Fibroblast of the conjunctiva (primary cell): ENCODE measurements at regions not wholly inside any gene's neighbourhood (a gene's known extent, or its start where the extent isn't known, plus 50 kb on each side); places are given as distances from the start of the nearest gene placed in this dataset.
"Not testable (repeated sequence)": the region's sequence is repeated elsewhere in the genome, so short reads cannot be mapped to it uniquely, and the experiment has no call there.

Experiments used
- DNase-seq: peaks from one replicate; pipeline ENCODE4 v3.0.0-alpha.2; 2010; ENCODE audit warnings: low read depth

DNA sequence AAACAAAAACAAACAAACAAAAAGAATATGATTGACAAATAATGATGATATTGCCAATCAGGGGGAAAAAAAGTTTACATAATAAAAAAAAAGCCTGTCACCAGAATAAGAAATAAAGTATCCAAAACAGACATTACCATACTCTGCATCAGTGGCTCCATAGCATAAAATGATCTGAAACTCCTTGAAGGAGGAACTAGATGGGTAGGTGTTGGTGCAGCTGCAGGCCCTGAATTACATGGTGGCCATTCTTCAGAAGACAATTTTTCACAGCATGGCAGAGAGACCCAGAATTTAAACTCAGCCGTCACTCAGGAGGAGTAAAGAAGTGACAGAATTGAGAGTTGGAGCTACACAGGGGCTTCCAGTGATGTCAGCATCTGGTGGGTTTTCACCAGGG, 60.2 kb downstream of the GLUL start:
- no peak for DNase-seq

DNA sequence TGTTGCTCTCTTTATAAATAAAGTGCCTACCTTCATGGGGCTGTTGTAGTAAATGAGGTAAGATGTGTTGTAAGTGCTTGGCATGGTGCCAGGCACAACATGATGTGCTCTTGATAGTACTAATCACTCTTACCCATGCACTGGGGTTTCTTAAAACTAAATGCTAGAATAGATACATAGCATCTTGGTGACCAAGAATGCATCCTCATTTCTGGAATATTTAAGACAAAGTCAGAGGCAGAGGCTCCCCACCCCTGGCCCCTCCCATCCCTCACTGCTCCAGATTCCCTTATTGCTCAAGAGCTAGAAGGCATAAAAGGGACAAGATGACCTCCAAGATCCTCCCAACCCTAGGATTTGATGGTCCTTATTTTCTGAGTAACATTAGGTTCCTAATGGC, 61.3 kb downstream of the GLUL start:
- no peak for DNase-seq

DNA sequence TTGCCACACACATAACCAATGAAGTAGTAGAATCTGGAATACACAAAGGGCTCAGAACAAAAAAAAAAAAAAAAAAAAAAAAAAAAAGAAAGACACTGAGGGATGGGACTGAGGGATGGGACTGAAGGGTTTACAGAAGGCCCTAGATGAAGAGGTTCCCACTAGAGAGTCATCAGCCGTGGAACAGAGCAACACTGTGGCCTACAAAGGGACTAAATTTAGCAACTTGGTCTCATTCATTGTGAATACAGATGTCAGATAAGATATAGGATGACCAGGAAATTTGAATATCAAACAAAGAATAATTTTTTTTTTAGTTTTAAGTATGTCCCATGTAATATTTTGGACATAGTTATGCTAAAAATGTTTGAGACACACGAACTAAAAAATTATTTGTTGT, 62.1 kb downstream of the GLUL start:
- no peak for DNase-seq

DNA sequence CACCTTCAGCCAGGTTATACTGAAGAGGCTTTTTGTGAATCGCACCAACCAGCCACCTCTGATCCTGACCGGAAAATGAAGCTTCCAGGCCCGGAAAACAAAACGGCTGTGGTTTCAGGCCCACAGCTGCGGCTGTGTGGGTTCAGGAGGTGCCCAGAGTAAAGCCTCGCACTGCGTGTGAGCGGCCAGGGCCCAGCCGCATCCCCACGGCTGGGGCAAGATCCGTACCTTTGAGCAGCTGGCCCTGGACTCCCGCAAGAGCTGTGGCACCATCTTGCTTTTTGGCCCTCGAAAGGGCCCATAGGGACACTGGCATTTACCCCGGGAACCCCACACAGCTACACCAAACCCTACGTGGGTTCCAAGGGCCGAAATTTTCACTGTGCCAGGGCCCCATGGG, 63.0 kb downstream of the GLUL start:
- no peak for DNase-seq

- no peak for DNase-seq
These were observed 66.3 kb downstream of the GLUL start for GRCh38 chr1:182325339-182325738.

DNA sequence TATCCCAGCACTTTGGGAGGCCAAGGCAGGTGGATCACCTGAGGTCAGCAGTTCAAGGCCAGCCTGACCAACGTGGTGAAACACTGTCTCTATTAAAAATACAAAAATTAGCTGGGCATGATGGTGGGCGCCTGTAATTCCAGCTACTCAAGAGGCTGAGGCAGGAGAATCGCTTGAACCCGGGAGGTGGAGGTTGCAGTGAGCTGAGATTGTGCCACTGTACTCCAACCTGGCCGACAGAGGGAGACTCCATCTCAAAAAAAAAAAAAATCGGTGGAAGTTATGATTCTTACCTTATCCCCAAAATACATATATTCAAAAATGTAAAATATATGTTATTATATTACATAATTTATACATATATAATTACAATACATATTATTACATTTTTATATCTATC, 70.1 kb downstream of the GLUL start:
- DNase-seq, result not testable (repeated sequence)

DNA sequence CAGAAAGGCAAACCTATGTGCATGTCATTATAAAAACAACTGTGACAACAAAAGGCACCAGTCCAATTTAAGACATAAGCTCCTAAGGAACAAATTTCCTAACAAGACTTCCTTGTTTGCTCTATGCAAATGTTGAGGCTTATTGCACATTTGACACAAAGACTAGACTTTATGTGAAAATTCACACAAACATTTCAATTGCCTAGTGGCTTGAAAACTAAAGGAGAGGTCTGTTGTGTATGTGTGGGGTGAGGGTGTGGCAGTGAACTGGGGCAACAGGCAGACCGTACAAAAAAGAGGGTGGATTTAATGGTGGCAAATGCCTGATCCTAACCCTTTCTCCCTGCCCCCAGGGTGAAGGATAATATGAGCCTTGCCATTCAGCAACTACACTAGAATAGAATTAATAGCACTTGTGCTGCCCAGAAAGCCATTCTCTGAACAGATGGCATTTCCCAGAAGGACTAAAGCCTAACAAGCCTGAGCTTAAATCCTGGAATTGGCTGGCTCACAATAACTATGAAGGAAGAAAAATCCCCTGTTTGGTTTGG, 73.9 kb downstream of the GLUL start:
- DNase-seq, result no peak

GRCh38 chr1:182316454-182316853, 75.1 kb downstream of the GLUL start:
- not testable (repeated sequence) for DNase-seq

DNA sequence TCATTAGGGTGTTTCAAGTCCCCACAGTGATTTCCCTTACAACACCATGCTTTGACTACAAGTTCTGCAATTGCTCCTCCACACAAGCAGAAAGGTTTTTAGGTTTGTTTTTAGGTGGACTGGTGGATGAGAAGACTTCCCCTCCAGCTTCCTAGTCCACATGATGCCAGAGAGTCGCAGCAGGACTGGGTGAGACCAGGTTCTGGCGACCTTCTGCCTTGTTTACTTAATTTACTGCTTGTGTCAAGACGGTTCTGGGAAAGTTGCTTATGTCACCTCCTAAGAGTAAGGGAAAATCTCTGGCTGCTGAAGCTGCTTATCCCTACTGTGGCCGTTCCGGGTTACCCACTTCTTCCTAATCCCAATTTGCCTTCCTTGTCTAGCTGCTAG, 76.4 kb downstream of the GLUL start:
- no peak for DNase-seq

- no peak for DNase-seq
These were observed 81.8 kb downstream of the GLUL start for GRCh38 chr1:182309631-182310351.

GRCh38 chr1:182308826-182309225, 82.8 kb downstream of the GLUL start:
- DNase-seq, result no peak

DNA sequence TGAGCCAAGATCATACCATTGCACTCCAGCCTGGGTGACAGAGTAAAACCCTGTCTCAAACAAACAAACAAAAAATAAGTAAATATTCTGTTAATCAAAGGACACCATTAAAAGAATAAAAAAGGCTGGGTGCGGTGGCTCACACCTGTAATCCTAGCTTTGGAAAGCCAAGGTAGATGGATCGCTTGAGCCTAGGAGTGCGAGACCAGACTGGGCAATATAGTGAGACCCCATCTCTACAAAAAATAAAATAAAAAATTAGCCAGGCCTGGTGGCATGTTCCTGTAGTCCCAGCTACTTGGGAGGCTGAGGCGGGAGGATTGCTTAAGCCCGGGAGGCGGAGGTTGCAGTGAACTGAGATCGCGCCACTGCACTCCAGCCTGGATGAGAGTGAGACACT, 84.1 kb downstream of the GLUL start:
- DNase-seq, result not testable (repeated sequence)

- no peak for DNase-seq
These were observed 85.7 kb downstream of the GLUL start for GRCh38 chr1:182305861-182306260.

DNA sequence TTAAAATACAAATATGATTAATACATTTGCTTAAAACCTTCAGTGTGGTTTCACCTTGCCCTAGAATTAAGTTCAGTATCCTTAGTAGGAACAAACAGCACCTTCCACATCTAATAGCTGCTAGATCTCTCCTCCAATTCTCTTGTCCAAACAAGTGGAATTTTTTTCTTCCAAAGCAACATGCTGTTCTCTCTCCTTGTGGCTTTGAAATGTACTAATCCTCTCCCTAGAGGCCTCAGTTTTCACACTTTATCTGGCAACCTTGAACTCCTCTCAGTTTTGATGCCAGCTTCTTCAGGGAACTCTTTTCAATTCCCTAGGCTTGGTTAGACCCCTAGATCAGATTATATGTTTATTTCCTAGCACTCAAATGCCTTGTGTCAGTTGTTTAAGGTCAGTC, 87.0 kb downstream of the GLUL start:
- DNase-seq, result no peak

GRCh38 chr1:182304218-182304617, 87.4 kb downstream of the GLUL start:
- no peak for DNase-seq

DNA sequence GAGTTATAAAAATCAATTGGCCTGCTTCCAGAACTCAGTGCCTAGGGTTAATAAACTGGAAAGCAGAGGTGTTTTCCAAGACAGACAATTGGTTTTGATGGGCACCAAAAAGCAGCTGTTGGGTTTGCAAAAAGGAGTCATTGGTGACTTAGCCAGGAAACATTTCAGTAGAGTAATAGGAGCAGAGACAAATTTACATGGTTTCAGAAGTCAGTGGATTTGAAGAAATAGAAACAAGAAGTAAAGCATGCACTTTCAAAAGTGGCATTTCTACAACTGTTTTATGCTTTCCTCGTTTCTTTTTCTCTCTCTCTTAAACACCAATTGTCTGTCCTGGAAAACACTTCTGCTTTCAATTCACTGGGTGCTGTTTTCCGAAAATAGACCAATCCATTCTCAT, 87.8 kb downstream of the GLUL start:
- DNase-seq, result no peak

DNA sequence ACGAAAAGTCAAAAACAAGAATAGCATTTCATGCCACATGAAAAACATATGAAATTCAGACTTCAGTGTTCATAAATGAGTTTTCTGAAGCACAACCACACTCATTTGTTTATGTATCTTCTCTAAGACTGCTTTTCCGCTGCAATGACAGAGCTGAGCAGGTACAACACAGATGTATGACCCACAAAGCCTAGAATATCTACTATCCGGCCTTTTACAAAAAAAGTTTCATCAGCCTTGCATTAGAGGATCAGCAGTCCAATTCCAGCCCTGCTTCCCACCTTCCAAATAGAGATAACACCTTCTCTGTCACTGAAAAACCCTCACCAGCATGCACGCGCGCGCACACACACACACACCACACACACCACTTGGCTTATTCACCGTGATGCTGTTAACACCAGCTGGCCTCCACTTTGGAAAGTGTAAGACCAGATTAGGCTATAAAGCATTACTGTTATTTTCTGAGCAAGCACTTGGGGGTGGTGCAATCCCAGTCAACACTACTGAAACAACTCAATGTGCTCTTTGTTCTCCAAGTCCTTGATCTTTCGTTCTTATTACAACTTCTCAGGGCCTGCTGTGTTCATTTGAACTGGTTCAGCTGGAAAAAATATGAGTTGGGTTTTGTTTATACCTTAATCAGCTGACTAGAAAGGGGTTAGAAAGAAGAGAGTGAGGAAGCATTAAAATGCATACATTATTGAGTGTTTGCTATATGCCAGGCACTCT, 90.0 kb downstream of the GLUL start:
- DNase-seq, result peak; percentile 48

DNA sequence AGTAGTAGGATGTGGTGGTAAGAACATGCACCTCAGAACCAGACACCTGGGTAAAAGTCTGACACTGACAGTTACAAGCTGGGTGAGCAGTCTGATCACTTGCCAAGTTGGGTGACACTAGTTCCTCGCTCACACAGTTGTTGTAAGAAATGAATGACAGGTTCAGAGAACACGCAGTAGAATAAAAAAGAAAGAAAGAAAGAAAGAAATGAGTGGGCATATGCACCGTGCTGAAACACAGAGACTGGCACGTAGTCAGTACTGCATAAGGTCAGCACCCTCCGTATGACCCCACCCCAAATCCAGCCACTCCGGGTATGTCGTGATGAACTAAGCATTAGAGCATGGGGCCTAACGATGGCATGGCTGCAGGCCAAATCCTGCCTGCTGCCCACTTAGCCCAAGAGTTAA, 90.6 kb downstream of the GLUL start:
- DNase-seq, result no peak

GRCh38 chr1:182299728-182300616, 91.6 kb downstream of the GLUL start:
- DNase-seq, result no peak

- DNase-seq, result not testable (repeated sequence)
These were observed 92.4 kb downstream of the GLUL start for GRCh38 chr1:182299054-182299727.

- no peak for DNase-seq
These were observed 94.3 kb downstream of the GLUL start for GRCh38 chr1:182297335-182297734.

DNA sequence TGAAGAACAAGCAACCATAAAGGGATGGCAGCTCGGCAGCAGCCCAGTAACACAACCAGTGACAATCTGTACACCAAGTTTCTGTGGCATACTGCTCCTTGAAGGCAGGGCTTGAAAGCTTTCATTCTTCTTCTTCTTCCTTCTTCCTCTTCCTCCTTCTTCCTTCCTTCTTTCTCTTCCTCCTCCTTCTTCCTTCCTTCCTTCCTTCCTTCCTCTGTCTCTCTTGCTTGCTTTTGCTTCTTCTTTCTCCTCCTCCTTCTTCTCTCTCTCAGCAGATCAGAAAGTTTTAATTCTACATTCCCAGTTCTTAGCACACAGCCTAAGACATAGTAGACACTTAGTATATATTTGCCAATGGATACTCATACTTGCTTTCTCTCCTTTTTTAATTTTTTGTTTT, 95.9 kb downstream of the GLUL start:
- DNase-seq, result no peak
